Keratinocyte (primary cell): ENCODE measurements at regions not wholly inside any gene's neighbourhood (a gene's known extent, or its start where the extent isn't known, plus 50 kb on each side); places are given as distances from the start of the nearest gene placed in this dataset.

Source experiments
- DNase-seq: peaks from one replicate; pipeline ENCODE4 v3.0.0-alpha.2; 2011; ENCODE audit warnings: low read depth, missing footprints, low spot score
- FAIRE-seq: peaks from 2 replicates; lab custom pipeline; 2011; peaks lifted over from hg19 to GRCh38; lab: Jason Lieb, UNC
- H2AFZ ChIP-seq: 2 replicates; pipeline ENCODE4 v1.6.0; 2012; ENCODE audit warnings: low read length, control low read depth, inconsistent platforms; ENCODE audit not compliant: control insufficient read depth
- H3K27ac ChIP-seq: 2 replicates; pipeline ENCODE4 v1.5.1; 2011; ENCODE audit warnings: low read length; ENCODE audit not compliant: control insufficient read depth, insufficient read depth
- H3K27me3 ChIP-seq: 3 replicates; pipeline ENCODE4 v1.6.0; 2011; ENCODE audit warnings: low read length; ENCODE audit not compliant: control insufficient read depth, insufficient read depth; ENCODE audit errors: extremely low read depth
- H3K36me3 ChIP-seq, 2 experiments: 2 replicates in 1 of 2; 3 replicates in 1 of 2; pipeline ENCODE4 v1.5.1; 2011; ENCODE audit warnings: low read length in 2 of 2, mild to moderate bottlenecking in 1 of 2; ENCODE audit not compliant: control insufficient read depth in 2 of 2, insufficient read depth in 2 of 2; ENCODE audit errors: extremely low read depth in 1 of 2
- H3K4me1 ChIP-seq: 3 replicates; pipeline ENCODE4 v1.5.1; 2011; ENCODE audit warnings: low read length; ENCODE audit not compliant: control insufficient read depth, insufficient read depth; ENCODE audit errors: extremely low read depth
- H3K4me2 ChIP-seq: 3 replicates; pipeline ENCODE4 v1.6.0; 2011; ENCODE audit warnings: low read depth, low read length; ENCODE audit not compliant: control insufficient read depth, insufficient read depth; ENCODE audit errors: extremely low read depth
- H3K4me3 ChIP-seq, 3 experiments: fragments of 200-600 bp in 1 of 3; sonication (generic) in 1 of 3; 2 replicates in 2 of 3; 3 replicates in 1 of 3; pipeline ENCODE4 v1.5.1; 2011 to 2016; ENCODE audit warnings: low read length in 3 of 3, mild to moderate bottlenecking in 3 of 3, control low read depth in 2 of 3, inconsistent platforms in 1 of 3, low read depth in 1 of 3, mixed read lengths in 1 of 3, mixed run types in 1 of 3, moderate library complexity in 1 of 3; ENCODE audit not compliant: control insufficient read depth in 2 of 3, insufficient read depth in 2 of 3; ENCODE audit errors: extremely low read depth in 1 of 3
- H3K79me2 ChIP-seq: 2 replicates; pipeline ENCODE4 v1.6.0; 2012; ENCODE audit warnings: low read length; ENCODE audit not compliant: control insufficient read depth, insufficient read depth
- H3K9ac ChIP-seq: 3 replicates; pipeline ENCODE4 v1.6.0; 2011; ENCODE audit warnings: low read length; ENCODE audit not compliant: control insufficient read depth, insufficient read depth; ENCODE audit errors: extremely low read depth
- H3K9me1 ChIP-seq: 3 replicates; pipeline ENCODE4 v1.6.0; 2011; ENCODE audit warnings: low read length; ENCODE audit not compliant: control insufficient read depth, insufficient read depth; ENCODE audit errors: extremely low read depth
- H3K9me3 ChIP-seq: 2 replicates; pipeline ENCODE4 v1.5.1; 2012; ENCODE audit warnings: low read depth, low read length; ENCODE audit not compliant: control insufficient read depth
- H4K20me1 ChIP-seq: 3 replicates; pipeline ENCODE4 v1.6.0; 2011; ENCODE audit warnings: low read length; ENCODE audit not compliant: control insufficient read depth, insufficient read depth; ENCODE audit errors: extremely low read depth
- EZH2 ChIP-seq: IDR thresholded peaks from one replicate; pipeline ENCODE4 v1.6.1; 2012; ENCODE audit warnings: inconsistent platforms, mild to moderate bottlenecking, low read length, moderate library complexity
- dilution Hi-C: fragments of 300-500 bp; cut with MboI; formaldehyde crosslinking; loops from one replicate; pipeline ENCODE4 v1.7.0; 2020; ENCODE audit warnings: low sequenced_read_pairs; ENCODE audit not compliant: extremely low pct_ligation_motif_present
- TF ChIP-seq, protein P1 (sequence below), 3 experiments: IDR thresholded peaks in 1 of 3; conservative IDR thresholded peaks in 1 of 3; optimal IDR thresholded peaks in 1 of 3; 2 replicates in 2 of 3; 3 replicates in 1 of 3; pipeline versions ENCODE3 to v1.5.1; 2011; ENCODE audit warnings: low read length in 3 of 3, mild to moderate bottlenecking in 3 of 3, moderate library complexity in 2 of 3, control low read depth in 1 of 3, inconsistent platforms in 1 of 3; ENCODE audit not compliant: insufficient read depth in 2 of 3; ENCODE audit errors: extremely low read depth in 1 of 3

DNA sequence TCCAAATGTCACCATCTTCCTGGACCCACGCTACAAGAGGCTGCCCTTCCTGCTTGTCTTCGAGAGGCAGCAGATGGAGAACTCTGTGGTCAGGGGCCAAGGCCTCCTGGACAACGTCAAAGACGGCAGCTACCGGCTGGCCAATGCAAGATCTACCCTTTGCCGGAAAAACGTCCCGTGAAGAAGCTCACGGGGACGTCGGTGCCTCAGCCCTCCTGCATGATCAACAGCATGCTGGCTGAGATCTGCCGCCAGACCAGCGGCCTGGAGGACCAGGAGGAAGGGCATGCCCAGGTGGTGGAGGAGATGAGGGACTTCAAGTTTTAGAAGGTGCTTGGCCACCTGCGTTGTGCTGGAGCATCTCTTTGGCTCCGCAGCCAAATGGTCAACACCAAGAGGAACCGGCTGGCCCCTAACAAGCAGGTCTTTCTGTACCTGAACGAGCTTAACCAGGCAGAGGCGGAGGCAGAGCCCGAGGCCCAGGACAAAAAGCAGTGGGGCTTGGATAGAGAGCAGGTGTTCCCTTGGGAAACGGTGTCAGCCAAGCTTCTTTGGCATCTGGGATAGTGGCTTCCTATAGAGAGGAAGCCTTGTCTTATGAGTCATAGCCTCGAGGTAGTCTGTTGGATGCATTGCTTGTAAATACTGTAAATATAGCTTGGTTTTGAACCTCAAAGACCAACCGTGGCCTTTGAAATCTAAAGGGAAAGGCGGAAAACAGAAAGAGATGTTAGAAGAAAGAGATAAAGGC, 94.8 kb upstream of the ELOVL6 start:
- H3K4me2 ChIP-seq: no peak overlapping the region
- DNase-seq (no peak), FAIRE-seq (no peak)
- no peaks in the 10 kb centered on the region for H3K4me1 ChIP-seq
- no peaks in the 10 kb centered on the region for H3K36me3 ChIP-seq
- dilution Hi-C loops: no loop called here
- no peaks in the 10 kb centered on the region for H3K9me3 ChIP-seq
- no peak overlapping the region for H3K9ac ChIP-seq
- no peaks in the 10 kb centered on the region for H3K79me2 ChIP-seq
- no peak overlapping the region for H3K27ac ChIP-seq
- no peak overlapping the region for H2AFZ ChIP-seq
- no peaks in the 10 kb centered on the region for H3K9me1 ChIP-seq
- TF ChIP-seq, protein P1, sequence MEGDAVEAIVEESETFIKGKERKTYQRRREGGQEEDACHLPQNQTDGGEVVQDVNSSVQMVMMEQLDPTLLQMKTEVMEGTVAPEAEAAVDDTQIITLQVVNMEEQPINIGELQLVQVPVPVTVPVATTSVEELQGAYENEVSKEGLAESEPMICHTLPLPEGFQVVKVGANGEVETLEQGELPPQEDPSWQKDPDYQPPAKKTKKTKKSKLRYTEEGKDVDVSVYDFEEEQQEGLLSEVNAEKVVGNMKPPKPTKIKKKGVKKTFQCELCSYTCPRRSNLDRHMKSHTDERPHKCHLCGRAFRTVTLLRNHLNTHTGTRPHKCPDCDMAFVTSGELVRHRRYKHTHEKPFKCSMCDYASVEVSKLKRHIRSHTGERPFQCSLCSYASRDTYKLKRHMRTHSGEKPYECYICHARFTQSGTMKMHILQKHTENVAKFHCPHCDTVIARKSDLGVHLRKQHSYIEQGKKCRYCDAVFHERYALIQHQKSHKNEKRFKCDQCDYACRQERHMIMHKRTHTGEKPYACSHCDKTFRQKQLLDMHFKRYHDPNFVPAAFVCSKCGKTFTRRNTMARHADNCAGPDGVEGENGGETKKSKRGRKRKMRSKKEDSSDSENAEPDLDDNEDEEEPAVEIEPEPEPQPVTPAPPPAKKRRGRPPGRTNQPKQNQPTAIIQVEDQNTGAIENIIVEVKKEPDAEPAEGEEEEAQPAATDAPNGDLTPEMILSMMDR (optimal IDR thresholded peaks at IDR 0.05 in 1 of 3, IDR thresholded peaks at IDR 0.05 in 1 of 3, conservative IDR thresholded peaks at IDR 0.05 in 1 of 3; ENCODE audit: extremely low read depth in 1 of 3, insufficient read depth in 2 of 3, low read length in 3 of 3): no peak
- TF ChIP-seq EZH2: no peak
- H3K27me3 ChIP-seq: no peaks in the 10 kb centered on the region
- H3K4me3 ChIP-seq: no peak overlapping the region
- H4K20me1 ChIP-seq: no peaks in the 10 kb centered on the region

DNA sequence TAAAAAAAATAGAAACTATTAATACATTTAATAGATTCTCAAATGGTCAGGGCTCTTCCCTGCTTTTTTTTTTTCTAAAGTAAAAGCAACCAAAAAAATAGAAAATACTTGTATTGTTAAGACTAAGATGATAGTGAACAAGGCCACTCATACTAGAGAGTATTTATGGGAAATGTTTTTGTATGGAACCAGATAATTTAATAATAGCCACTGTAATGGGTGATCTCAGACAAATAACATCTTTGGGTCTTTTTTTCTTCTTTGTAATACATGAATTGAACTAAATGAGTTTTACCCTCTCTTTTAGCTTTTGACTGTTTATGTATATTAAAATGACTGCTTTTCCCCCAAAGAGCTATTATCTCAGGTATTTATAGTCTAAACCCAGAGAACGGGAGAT, 92.1 kb upstream of the ELOVL6 start:
- dilution Hi-C loops: no loop called here
- Histone ChIP-seq H3K27me3 (no peaks in the 10 kb centered on the region), H3K4me2 (no peak overlapping the region), H4K20me1 (no peaks in the 10 kb centered on the region), H3K9me1 (no peaks in the 10 kb centered on the region), H3K9me3 (no peaks in the 10 kb centered on the region), H2AFZ (no peak overlapping the region), H3K4me3 (no peak overlapping the region), H3K9ac (no peak overlapping the region), H3K36me3 (no peaks in the 10 kb centered on the region), H3K79me2 (no peaks in the 10 kb centered on the region), H3K27ac (no peak overlapping the region), H3K4me1 (no peaks in the 10 kb centered on the region)
- no peak for FAIRE-seq
- DNase-seq: no peak
- no peak for TF ChIP-seq EZH2
- TF ChIP-seq, protein P1 (optimal IDR thresholded peaks at IDR 0.05 in 1 of 3, IDR thresholded peaks at IDR 0.05 in 1 of 3, conservative IDR thresholded peaks at IDR 0.05 in 1 of 3; ENCODE audit: extremely low read depth in 1 of 3, insufficient read depth in 2 of 3, low read length in 3 of 3): no peak
